SU-DHL-6 (cell line): ENCODE measurements at regions not wholly inside any gene's neighbourhood (a gene's known extent, or its start where the extent isn't known, plus 50 kb on each side); places are given as distances from the start of the nearest gene placed in this dataset.

Experiments used
- EZH2phosphoT487 ChIP-seq: fragments of 200-600 bp; sonication (generic), shearing (Covaris generic); conservative IDR thresholded peaks from 2 replicates; pipeline ENCODE4 v1.6.1; 2018; ENCODE audit warnings: mild to moderate bottlenecking, antibody characterized with exemption, low read length, moderate library complexity, mixed read lengths
- TF ChIP-seq, protein P1 (sequence below): fragments of 200-600 bp; sonication (generic); IDR thresholded peaks from one replicate; pipeline ENCODE4 v1.5.1; 2017; ENCODE audit warnings: antibody characterized with exemption, mild to moderate bottlenecking, low read length, moderate library complexity; ENCODE audit not compliant: insufficient read depth, poor library complexity, severe bottlenecking

DNA sequence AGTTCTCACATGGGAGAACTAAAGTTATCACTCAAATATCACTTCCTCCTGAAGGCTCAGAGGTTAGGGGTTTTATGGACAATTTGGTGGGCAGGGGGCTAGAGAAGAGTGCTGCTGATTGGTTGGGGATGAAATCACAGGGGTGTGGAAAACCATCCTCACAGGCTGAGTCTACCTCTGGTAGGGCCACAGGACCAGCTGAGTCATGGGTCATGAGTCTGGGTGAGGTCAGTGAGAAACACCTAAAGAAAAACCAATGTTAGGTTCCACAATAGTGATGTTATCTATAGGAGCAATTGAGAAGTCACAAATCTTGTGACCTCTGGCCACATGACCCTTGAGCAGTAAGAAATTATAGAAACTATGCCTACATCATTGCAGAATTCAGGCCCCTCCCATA lies 203.3 kb upstream of the TARS1 start:
- TF ChIP-seq, protein P1, sequence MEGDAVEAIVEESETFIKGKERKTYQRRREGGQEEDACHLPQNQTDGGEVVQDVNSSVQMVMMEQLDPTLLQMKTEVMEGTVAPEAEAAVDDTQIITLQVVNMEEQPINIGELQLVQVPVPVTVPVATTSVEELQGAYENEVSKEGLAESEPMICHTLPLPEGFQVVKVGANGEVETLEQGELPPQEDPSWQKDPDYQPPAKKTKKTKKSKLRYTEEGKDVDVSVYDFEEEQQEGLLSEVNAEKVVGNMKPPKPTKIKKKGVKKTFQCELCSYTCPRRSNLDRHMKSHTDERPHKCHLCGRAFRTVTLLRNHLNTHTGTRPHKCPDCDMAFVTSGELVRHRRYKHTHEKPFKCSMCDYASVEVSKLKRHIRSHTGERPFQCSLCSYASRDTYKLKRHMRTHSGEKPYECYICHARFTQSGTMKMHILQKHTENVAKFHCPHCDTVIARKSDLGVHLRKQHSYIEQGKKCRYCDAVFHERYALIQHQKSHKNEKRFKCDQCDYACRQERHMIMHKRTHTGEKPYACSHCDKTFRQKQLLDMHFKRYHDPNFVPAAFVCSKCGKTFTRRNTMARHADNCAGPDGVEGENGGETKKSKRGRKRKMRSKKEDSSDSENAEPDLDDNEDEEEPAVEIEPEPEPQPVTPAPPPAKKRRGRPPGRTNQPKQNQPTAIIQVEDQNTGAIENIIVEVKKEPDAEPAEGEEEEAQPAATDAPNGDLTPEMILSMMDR = no peak
- no peak for TF ChIP-seq EZH2phosphoT487
